ENCODE measurements at regions not wholly inside any gene's neighbourhood (a gene's known extent, or its start where the extent isn't known, plus 50 kb on each side); places are given as distances from the start of the nearest gene placed in this dataset.

DNA sequence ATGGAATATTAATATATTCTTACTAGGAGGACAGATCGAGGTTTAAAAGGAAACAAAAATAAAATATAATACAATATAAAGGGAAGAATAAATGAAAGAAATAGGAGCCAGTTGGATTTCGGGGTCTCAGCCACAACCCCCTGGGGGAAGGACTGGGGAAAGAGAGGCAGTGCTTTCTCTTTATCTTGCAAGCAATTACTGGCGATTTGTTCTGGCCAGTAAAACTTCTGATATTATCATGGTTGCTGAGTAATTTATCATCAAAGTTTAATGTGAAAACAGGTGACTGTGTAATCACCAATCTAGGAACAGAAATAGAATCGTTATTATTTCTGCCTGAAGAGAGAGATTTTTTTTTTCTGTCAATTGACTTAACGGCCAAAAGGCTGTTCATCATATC, 917.7 kb upstream of the CELF4 start:
- Histone ChIP-seq H3K4me2 (no peak overlapping the region), H3K4me3 (no peak overlapping the region), H3K9me2 (ENCODE audit: insufficient read depth) (peaks cover 4% of the 10 kb centered on the region; the same call in 1 of the 2 replicates), H2AFZ (no peak overlapping the region; the same call in 1 of the 2 replicates), H3K36me3 (ENCODE audit: insufficient read depth) (no peaks in the 10 kb centered on the region), H3K79me2 (replicated peaks; ENCODE audit: insufficient read depth) (no peaks in the 10 kb centered on the region), H3K27me3 (ENCODE audit: insufficient read depth) (no peaks in the 10 kb centered on the region), H4K20me1 (replicated peaks; ENCODE audit: insufficient read depth) (no peaks in the 10 kb centered on the region), H3K27ac (ENCODE audit: low read depth) (no peak overlapping the region), H3K4me1 (ENCODE audit: insufficient read depth) (peaks cover 9% of the 10 kb centered on the region; the same call in 1 of the 2 replicates), H3F3A (replicated peaks; ENCODE audit: low read depth) (no peaks in the 10 kb centered on the region)
- no peak for DNase-seq (ENCODE audit: low spot score)
- ATAC-seq: no peak
- Mint-ChIP-seq H3K4me3 (no peak overlapping the region), H3K4me1 (peaks cover 9% of the 10 kb centered on the region), H3K27ac (no peak overlapping the region), H3K36me3 (ENCODE audit: low read depth) (peaks cover 5% of the 10 kb centered on the region; the same call in 2 of the 3 replicates), H3K9me3 (peaks cover 6% of the 10 kb centered on the region; the same call in 2 of the 3 replicates), H3K27me3 (ENCODE audit: insufficient read depth, low read depth, poor library complexity) (peaks cover 4% of the 10 kb centered on the region)
- no peak for TF ChIP-seq POLR2AphosphoS5 (IDR thresholded peaks at IDR 0.05; ENCODE audit: low read depth)
- no peak for TF ChIP-seq CREB1 (CRISPR knock-in tag; IDR thresholded peaks at IDR 0.05; ENCODE audit: low read depth)
- TF ChIP-seq, protein P1, sequence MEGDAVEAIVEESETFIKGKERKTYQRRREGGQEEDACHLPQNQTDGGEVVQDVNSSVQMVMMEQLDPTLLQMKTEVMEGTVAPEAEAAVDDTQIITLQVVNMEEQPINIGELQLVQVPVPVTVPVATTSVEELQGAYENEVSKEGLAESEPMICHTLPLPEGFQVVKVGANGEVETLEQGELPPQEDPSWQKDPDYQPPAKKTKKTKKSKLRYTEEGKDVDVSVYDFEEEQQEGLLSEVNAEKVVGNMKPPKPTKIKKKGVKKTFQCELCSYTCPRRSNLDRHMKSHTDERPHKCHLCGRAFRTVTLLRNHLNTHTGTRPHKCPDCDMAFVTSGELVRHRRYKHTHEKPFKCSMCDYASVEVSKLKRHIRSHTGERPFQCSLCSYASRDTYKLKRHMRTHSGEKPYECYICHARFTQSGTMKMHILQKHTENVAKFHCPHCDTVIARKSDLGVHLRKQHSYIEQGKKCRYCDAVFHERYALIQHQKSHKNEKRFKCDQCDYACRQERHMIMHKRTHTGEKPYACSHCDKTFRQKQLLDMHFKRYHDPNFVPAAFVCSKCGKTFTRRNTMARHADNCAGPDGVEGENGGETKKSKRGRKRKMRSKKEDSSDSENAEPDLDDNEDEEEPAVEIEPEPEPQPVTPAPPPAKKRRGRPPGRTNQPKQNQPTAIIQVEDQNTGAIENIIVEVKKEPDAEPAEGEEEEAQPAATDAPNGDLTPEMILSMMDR (conservative IDR thresholded peaks at IDR 0.05; ENCODE audit: low read depth in 2 of 2): no peak
- TF ChIP-seq, protein P2, sequence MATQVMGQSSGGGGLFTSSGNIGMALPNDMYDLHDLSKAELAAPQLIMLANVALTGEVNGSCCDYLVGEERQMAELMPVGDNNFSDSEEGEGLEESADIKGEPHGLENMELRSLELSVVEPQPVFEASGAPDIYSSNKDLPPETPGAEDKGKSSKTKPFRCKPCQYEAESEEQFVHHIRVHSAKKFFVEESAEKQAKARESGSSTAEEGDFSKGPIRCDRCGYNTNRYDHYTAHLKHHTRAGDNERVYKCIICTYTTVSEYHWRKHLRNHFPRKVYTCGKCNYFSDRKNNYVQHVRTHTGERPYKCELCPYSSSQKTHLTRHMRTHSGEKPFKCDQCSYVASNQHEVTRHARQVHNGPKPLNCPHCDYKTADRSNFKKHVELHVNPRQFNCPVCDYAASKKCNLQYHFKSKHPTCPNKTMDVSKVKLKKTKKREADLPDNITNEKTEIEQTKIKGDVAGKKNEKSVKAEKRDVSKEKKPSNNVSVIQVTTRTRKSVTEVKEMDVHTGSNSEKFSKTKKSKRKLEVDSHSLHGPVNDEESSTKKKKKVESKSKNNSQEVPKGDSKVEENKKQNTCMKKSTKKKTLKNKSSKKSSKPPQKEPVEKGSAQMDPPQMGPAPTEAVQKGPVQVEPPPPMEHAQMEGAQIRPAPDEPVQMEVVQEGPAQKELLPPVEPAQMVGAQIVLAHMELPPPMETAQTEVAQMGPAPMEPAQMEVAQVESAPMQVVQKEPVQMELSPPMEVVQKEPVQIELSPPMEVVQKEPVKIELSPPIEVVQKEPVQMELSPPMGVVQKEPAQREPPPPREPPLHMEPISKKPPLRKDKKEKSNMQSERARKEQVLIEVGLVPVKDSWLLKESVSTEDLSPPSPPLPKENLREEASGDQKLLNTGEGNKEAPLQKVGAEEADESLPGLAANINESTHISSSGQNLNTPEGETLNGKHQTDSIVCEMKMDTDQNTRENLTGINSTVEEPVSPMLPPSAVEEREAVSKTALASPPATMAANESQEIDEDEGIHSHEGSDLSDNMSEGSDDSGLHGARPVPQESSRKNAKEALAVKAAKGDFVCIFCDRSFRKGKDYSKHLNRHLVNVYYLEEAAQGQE (IDR thresholded peaks at IDR 0.05; ENCODE audit: unreplicated experiment): no peak
- TF ChIP-seq ZNF114 (CRISPR knock-in tag; IDR thresholded peaks at IDR 0.05): no peak
- no peak for TF ChIP-seq EZH2phosphoT487 (IDR thresholded peaks at IDR 0.05; ENCODE audit: unreplicated experiment)
- TF ChIP-seq EZH2 (IDR thresholded peaks at IDR 0.05; ENCODE audit: low read depth, unreplicated experiment): no peak
- TF ChIP-seq NANOG (IDR thresholded peaks at IDR 0.05; ENCODE audit: borderline replicate concordance): no peak
- TF ChIP-seq, protein P3, sequence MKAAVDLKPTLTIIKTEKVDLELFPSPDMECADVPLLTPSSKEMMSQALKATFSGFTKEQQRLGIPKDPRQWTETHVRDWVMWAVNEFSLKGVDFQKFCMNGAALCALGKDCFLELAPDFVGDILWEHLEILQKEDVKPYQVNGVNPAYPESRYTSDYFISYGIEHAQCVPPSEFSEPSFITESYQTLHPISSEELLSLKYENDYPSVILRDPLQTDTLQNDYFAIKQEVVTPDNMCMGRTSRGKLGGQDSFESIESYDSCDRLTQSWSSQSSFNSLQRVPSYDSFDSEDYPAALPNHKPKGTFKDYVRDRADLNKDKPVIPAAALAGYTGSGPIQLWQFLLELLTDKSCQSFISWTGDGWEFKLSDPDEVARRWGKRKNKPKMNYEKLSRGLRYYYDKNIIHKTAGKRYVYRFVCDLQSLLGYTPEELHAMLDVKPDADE (IDR thresholded peaks at IDR 0.05): no peak
- TF ChIP-seq, protein P4, sequence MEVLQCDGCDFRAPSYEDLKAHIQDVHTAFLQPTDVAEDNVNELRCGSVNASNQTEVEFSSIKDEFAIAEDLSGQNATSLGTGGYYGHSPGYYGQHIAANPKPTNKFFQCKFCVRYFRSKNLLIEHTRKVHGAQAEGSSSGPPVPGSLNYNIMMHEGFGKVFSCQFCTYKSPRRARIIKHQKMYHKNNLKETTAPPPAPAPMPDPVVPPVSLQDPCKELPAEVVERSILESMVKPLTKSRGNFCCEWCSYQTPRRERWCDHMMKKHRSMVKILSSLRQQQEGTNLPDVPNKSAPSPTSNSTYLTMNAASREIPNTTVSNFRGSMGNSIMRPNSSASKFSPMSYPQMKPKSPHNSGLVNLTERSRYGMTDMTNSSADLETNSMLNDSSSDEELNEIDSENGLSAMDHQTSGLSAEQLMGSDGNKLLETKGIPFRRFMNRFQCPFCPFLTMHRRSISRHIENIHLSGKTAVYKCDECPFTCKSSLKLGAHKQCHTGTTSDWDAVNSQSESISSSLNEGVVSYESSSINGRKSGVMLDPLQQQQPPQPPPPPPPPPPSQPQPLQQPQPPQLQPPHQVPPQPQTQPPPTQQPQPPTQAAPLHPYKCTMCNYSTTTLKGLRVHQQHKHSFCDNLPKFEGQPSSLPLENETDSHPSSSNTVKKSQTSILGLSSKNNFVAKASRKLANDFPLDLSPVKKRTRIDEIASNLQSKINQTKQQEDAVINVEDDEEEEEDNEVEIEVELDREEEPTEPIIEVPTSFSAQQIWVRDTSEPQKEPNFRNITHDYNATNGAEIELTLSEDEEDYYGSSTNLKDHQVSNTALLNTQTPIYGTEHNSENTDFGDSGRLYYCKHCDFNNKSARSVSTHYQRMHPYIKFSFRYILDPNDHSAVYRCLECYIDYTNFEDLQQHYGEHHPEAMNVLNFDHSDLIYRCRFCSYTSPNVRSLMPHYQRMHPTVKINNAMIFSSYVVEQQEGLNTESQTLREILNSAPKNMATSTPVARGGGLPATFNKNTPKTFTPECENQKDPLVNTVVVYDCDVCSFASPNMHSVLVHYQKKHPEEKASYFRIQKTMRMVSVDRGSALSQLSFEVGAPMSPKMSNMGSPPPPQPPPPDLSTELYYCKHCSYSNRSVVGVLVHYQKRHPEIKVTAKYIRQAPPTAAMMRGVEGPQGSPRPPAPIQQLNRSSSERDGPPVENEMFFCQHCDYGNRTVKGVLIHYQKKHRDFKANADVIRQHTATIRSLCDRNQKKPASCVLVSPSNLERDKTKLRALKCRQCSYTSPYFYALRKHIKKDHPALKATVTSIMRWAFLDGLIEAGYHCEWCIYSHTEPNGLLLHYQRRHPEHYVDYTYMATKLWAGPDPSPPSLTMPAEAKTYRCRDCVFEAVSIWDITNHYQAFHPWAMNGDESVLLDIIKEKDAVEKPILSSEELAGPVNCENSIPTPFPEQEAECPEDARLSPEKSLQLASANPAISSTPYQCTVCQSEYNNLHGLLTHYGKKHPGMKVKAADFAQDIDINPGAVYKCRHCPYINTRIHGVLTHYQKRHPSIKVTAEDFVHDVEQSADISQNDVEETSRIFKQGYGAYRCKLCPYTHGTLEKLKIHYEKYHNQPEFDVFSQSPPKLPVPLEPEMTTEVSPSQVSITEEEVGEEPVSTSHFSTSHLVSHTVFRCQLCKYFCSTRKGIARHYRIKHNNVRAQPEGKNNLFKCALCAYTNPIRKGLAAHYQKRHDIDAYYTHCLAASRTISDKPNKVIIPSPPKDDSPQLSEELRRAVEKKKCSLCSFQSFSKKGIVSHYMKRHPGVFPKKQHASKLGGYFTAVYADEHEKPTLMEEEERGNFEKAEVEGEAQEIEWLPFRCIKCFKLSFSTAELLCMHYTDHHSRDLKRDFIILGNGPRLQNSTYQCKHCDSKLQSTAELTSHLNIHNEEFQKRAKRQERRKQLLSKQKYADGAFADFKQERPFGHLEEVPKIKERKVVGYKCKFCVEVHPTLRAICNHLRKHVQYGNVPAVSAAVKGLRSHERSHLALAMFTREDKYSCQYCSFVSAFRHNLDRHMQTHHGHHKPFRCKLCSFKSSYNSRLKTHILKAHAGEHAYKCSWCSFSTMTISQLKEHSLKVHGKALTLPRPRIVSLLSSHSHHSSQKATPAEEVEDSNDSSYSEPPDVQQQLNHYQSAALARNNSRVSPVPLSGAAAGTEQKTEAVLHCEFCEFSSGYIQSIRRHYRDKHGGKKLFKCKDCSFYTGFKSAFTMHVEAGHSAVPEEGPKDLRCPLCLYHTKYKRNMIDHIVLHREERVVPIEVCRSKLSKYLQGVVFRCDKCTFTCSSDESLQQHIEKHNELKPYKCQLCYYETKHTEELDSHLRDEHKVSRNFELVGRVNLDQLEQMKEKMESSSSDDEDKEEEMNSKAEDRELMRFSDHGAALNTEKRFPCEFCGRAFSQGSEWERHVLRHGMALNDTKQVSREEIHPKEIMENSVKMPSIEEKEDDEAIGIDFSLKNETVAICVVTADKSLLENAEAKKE (CRISPR knock-in tag; IDR thresholded peaks at IDR 0.05): no peak
- no peak for TF ChIP-seq ZNF331 (CRISPR knock-in tag; IDR thresholded peaks at IDR 0.05; ENCODE audit: low read depth)
- TF ChIP-seq STAT1 (IDR thresholded peaks at IDR 0.05; ENCODE audit: unreplicated experiment): no peak
- TF ChIP-seq JUNB (IDR thresholded peaks at IDR 0.05; ENCODE audit: unreplicated experiment): no peak

All from GM23338 (cell line).